ENCODE measurements at regions not wholly inside any gene's neighbourhood (a gene's known extent, or its start where the extent isn't known, plus 50 kb on each side); places are given as distances from the start of the nearest gene placed in this dataset.

- H3K4me3 ChIP-seq: no peak overlapping the region
- H3K9me3 ChIP-seq (ENCODE audit: low read depth): no peaks in the 10 kb centered on the region
- TF ChIP-seq, protein P1, sequence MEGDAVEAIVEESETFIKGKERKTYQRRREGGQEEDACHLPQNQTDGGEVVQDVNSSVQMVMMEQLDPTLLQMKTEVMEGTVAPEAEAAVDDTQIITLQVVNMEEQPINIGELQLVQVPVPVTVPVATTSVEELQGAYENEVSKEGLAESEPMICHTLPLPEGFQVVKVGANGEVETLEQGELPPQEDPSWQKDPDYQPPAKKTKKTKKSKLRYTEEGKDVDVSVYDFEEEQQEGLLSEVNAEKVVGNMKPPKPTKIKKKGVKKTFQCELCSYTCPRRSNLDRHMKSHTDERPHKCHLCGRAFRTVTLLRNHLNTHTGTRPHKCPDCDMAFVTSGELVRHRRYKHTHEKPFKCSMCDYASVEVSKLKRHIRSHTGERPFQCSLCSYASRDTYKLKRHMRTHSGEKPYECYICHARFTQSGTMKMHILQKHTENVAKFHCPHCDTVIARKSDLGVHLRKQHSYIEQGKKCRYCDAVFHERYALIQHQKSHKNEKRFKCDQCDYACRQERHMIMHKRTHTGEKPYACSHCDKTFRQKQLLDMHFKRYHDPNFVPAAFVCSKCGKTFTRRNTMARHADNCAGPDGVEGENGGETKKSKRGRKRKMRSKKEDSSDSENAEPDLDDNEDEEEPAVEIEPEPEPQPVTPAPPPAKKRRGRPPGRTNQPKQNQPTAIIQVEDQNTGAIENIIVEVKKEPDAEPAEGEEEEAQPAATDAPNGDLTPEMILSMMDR (IDR thresholded peaks at IDR 0.05; ENCODE audit: low read depth, low read length): no peak
- H3K27ac ChIP-seq: no peak overlapping the region
- peaks cover 10% of the 10 kb centered on the region for H3K4me1 ChIP-seq (ENCODE audit: low read depth)
- H3K36me3 ChIP-seq: no peaks in the 10 kb centered on the region
- no peak for DNase-seq (ENCODE audit: low read depth in 1 of 2, low spot score in 1 of 2)
- no peaks in the 10 kb centered on the region for H3K27me3 ChIP-seq
These were observed 130.1 kb upstream of the EPB41L4A start for GRCh38 chr5:112549127-112549526.

- no peaks in the 10 kb centered on the region for H3K27me3 ChIP-seq
- H3K4me3 ChIP-seq: no peak overlapping the region
- H3K27ac ChIP-seq: no peak overlapping the region
- DNase-seq (ENCODE audit: low read depth in 1 of 2, low spot score in 1 of 2): no peak
- H3K9me3 ChIP-seq (ENCODE audit: low read depth): no peaks in the 10 kb centered on the region
- H3K4me1 ChIP-seq (ENCODE audit: low read depth): peaks cover 10% of the 10 kb centered on the region
- no peaks in the 10 kb centered on the region for H3K36me3 ChIP-seq
- TF ChIP-seq, protein P1 (IDR thresholded peaks at IDR 0.05; ENCODE audit: low read depth, low read length): no peak
These were observed 130.6 kb upstream of the EPB41L4A start for GRCh38 chr5:112549605-112550166.

GRCh38 chr5:112551419-112552032, 132.4 kb upstream of the EPB41L4A start:
- Histone ChIP-seq H3K4me3 (no peak overlapping the region), H3K4me1 (ENCODE audit: low read depth) (peaks cover 10% of the 10 kb centered on the region), H3K9me3 (ENCODE audit: low read depth) (no peaks in the 10 kb centered on the region), H3K36me3 (no peaks in the 10 kb centered on the region), H3K27ac (no peak overlapping the region), H3K27me3 (no peaks in the 10 kb centered on the region)
- peak; percentile 79 to 84 for DNase-seq (ENCODE audit: low read depth in 1 of 2, low spot score in 1 of 2)
- TF ChIP-seq, protein P1 (IDR thresholded peaks at IDR 0.05; ENCODE audit: low read depth, low read length): peak; percentile 75

DNA sequence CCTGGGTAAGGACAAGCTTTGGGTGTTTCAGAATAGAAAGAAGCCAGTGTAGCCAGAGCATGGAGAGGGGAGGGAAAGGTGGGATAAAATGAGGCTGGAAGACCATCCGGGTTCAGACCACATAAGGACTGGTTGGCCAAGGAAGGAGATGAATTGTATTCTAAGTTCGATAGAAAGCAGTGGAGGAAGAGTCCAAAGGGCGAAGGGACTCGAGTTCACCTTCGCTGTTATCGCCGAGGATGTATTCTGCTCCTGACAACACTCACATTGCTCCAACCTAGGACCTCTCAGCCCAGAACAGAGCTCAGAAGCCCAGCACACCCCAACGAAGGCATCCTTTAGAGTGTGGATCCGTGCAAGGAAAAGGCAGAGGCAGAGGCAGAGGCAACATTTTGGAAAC, 133.1 kb upstream of the EPB41L4A start:
- Histone ChIP-seq H3K27me3 (no peaks in the 10 kb centered on the region), H3K36me3 (no peaks in the 10 kb centered on the region), H3K4me3 (no peak overlapping the region), H3K27ac (no peak overlapping the region), H3K4me1 (ENCODE audit: low read depth) (peaks cover 10% of the 10 kb centered on the region), H3K9me3 (ENCODE audit: low read depth) (no peaks in the 10 kb centered on the region)
- TF ChIP-seq, protein P1 (IDR thresholded peaks at IDR 0.05; ENCODE audit: low read depth, low read length): no peak
- DNase-seq (ENCODE audit: low read depth in 1 of 2, low spot score in 1 of 2): no peak

DNA sequence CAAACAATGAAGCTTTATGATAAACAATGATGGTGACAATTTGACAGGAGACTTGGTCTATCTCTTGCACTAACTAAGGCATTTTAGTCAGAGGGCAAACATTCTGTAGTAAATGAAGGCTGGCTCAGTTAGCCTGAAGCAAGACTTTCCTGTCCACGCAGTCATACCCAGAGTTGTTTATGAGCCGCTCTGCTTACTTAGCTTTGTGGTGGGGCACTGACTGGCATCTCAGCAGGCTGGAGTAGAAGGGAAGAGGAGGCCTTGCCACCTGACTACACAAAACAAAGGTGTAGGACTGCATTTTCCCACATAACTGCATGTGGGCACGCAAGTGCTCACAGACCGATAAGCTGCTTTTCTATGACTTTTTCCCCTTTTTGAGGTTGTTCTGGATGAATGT, 133.7 kb upstream of the EPB41L4A start:
- Histone ChIP-seq H3K36me3 (no peaks in the 10 kb centered on the region), H3K27me3 (no peaks in the 10 kb centered on the region), H3K4me3 (no peak overlapping the region), H3K9me3 (ENCODE audit: low read depth) (no peaks in the 10 kb centered on the region), H3K4me1 (ENCODE audit: low read depth) (peaks cover 9% of the 10 kb centered on the region), H3K27ac (no peak overlapping the region)
- TF ChIP-seq, protein P1 (IDR thresholded peaks at IDR 0.05; ENCODE audit: low read depth, low read length): no peak
- DNase-seq (ENCODE audit: low read depth in 1 of 2, low spot score in 1 of 2): no peak

All from cardiac muscle cell (in vitro differentiated cells and primary cell).